Osteoblast (primary cell): ENCODE measurements at regions not wholly inside any gene's neighbourhood (a gene's known extent, or its start where the extent isn't known, plus 50 kb on each side); places are given as distances from the start of the nearest gene placed in this dataset.

ENCODE experiments used
- DNase-seq: peaks from one replicate; pipeline ENCODE4 v3.0.0; 2011; ENCODE audit warnings: low spot score, mixed read lengths; ENCODE audit not compliant: insufficient read length; ENCODE audit errors: missing footprints
- H2AFZ ChIP-seq: 2 replicates; pipeline ENCODE4 v1.6.0; 2011; ENCODE audit warnings: mild to moderate bottlenecking, low read length
- H3K27ac ChIP-seq: 2 replicates; pipeline ENCODE4 v1.5.1; 2011; ENCODE audit warnings: mild to moderate bottlenecking, low read depth, low read length, moderate library complexity
- H3K27me3 ChIP-seq: 2 replicates; pipeline ENCODE4 v1.6.0; 2012; ENCODE audit warnings: mild to moderate bottlenecking, control low read depth, inconsistent platforms, low read length, moderate library complexity; ENCODE audit not compliant: insufficient read depth
- H3K36me3 ChIP-seq: 2 replicates; pipeline ENCODE4 v1.5.1; 2011; ENCODE audit warnings: mild to moderate bottlenecking, low read length, control low read depth, moderate library complexity; ENCODE audit not compliant: insufficient read depth
- H3K4me1 ChIP-seq: 2 replicates; pipeline ENCODE4 v1.5.1; 2011; ENCODE audit warnings: mild to moderate bottlenecking, low read length, control low read depth, moderate library complexity; ENCODE audit not compliant: insufficient read depth
- H3K4me2 ChIP-seq: 2 replicates; pipeline ENCODE4 v1.6.0; 2011; ENCODE audit warnings: mild to moderate bottlenecking, low read length; ENCODE audit not compliant: insufficient read depth
- H3K4me3 ChIP-seq: fragments of 200-600 bp; sonication (generic); 3 replicates; pipeline ENCODE4 v1.5.1; 2012; ENCODE audit warnings: mild to moderate bottlenecking, low read length, inconsistent platforms; ENCODE audit not compliant: insufficient read depth
- H3K79me2 ChIP-seq: 2 replicates; pipeline ENCODE4 v1.6.0; 2012; ENCODE audit warnings: mild to moderate bottlenecking, low read length, control low read depth, inconsistent platforms; ENCODE audit not compliant: insufficient read depth
- H3K9me3 ChIP-seq: 2 replicates; pipeline ENCODE4 v1.5.1; 2011; ENCODE audit warnings: low read depth, low read length, control low read depth
- H4K20me1 ChIP-seq: 2 replicates; pipeline ENCODE4 v1.6.0; 2012; ENCODE audit warnings: mild to moderate bottlenecking, low read length, control low read depth; ENCODE audit not compliant: insufficient read depth
- TF ChIP-seq, protein P1 (sequence below): IDR thresholded peaks from 2 replicates; pipeline ENCODE4 v1.5.1; 2011; ENCODE audit warnings: mild to moderate bottlenecking, low read depth, low read length, moderate library complexity; ENCODE audit errors: extremely low read depth

GRCh38 chr22:25472382-25472781 is 92.1 kb upstream of the GRK3 start:
- no peak overlapping the region for H3K4me2 ChIP-seq
- no peaks in the 10 kb centered on the region for H3K9me3 ChIP-seq
- TF ChIP-seq, protein P1, sequence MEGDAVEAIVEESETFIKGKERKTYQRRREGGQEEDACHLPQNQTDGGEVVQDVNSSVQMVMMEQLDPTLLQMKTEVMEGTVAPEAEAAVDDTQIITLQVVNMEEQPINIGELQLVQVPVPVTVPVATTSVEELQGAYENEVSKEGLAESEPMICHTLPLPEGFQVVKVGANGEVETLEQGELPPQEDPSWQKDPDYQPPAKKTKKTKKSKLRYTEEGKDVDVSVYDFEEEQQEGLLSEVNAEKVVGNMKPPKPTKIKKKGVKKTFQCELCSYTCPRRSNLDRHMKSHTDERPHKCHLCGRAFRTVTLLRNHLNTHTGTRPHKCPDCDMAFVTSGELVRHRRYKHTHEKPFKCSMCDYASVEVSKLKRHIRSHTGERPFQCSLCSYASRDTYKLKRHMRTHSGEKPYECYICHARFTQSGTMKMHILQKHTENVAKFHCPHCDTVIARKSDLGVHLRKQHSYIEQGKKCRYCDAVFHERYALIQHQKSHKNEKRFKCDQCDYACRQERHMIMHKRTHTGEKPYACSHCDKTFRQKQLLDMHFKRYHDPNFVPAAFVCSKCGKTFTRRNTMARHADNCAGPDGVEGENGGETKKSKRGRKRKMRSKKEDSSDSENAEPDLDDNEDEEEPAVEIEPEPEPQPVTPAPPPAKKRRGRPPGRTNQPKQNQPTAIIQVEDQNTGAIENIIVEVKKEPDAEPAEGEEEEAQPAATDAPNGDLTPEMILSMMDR, result no peak
- H3K27me3 ChIP-seq, result no peaks in the 10 kb centered on the region
- H2AFZ ChIP-seq, result no peak overlapping the region
- H3K79me2 ChIP-seq, result no peaks in the 10 kb centered on the region
- H3K4me3 ChIP-seq, result no peak overlapping the region
- no peak overlapping the region for H3K27ac ChIP-seq
- no peaks in the 10 kb centered on the region for H3K4me1 ChIP-seq
- no peaks in the 10 kb centered on the region for H3K36me3 ChIP-seq
- H4K20me1 ChIP-seq, result no peaks in the 10 kb centered on the region
- no peak for DNase-seq

DNA sequence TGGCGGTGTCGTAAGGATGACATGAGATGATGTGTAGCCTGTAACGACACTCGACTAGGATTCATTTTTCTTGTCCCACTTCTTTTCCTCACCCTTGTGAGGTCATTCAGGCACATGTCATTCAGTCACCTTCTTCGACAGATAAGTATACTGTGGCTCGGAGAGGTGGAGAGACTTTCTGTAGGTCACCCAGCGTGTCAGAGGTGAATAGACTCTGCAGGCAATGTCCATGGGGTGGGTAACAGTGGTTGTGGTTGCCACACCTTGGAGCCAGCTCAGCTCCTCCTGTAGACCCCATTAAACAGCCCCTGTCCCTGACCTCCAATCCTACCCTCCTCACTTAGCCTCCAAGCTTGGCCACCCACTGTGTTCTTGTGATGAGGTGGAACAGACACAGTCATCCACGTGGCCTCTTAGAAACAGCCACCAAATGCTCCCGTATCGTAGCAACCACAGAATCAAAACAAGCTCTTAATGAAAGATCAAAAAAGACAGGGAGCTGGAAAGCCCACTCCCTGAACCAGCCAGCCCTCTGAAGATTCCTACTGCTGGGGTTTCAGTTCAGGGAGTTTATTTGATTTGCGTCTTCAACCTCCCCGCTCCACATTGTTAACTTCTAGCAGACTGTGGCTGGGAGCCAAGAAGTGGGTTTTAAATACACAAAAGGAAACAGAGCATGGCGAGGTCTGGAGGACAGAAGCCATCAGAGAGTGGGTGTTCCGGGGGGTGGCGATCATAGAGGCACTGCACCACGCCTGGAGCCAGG is 89.0 kb upstream of the GRK3 start:
- Histone ChIP-seq H3K9me3 (no peaks in the 10 kb centered on the region), H3K4me1 (no peaks in the 10 kb centered on the region), H2AFZ (no peak overlapping the region), H3K4me3 (no peak overlapping the region), H3K4me2 (no peak overlapping the region), H3K36me3 (no peaks in the 10 kb centered on the region), H3K27ac (no peak overlapping the region), H3K27me3 (no peaks in the 10 kb centered on the region), H3K79me2 (no peaks in the 10 kb centered on the region), H4K20me1 (no peaks in the 10 kb centered on the region)
- TF ChIP-seq, protein P1, result no peak
- DNase-seq, result peak; percentile 73

- Histone ChIP-seq H3K4me3 (no peak overlapping the region), H3K27ac (no peak overlapping the region), H3K79me2 (no peaks in the 10 kb centered on the region), H3K9me3 (no peaks in the 10 kb centered on the region), H3K4me2 (no peak overlapping the region), H4K20me1 (no peaks in the 10 kb centered on the region), H2AFZ (no peak overlapping the region), H3K4me1 (no peaks in the 10 kb centered on the region), H3K36me3 (peaks cover 4% of the 10 kb centered on the region), H3K27me3 (no peaks in the 10 kb centered on the region)
- TF ChIP-seq, protein P1, result no peak
- peak; percentile 47 for DNase-seq
These were observed 87.1 kb upstream of the GRK3 start for GRCh38 chr22:25477358-25477757.

DNA sequence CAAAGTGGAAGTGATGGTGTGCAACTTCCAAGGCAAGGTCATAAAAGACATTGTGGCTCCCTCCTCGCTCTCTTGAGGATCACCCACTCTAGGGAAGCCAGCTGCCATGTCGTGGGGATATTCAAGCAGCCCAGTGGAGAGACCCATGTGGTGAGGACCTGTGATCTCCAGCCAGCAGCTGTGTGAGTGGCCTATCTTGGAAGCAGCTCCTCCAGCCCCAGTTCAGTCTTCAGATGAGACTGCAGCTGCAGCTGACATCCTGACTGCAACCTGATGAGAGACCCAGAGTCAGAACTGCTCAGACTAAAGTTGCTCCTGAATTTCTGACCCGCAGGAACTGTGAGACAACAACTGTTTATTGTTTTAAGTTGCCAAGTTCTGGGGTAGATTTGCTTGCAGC is 86.4 kb upstream of the GRK3 start:
- no peak overlapping the region for H3K4me3 ChIP-seq
- no peaks in the 10 kb centered on the region for H4K20me1 ChIP-seq
- no peak overlapping the region for H3K4me2 ChIP-seq
- TF ChIP-seq, protein P1, result no peak
- DNase-seq, result no peak
- H3K9me3 ChIP-seq, result no peaks in the 10 kb centered on the region
- peaks cover 5% of the 10 kb centered on the region for H3K36me3 ChIP-seq
- H3K27ac ChIP-seq, result no peak overlapping the region
- no peaks in the 10 kb centered on the region for H3K4me1 ChIP-seq
- no peaks in the 10 kb centered on the region for H3K79me2 ChIP-seq
- no peak overlapping the region for H2AFZ ChIP-seq
- H3K27me3 ChIP-seq, result no peaks in the 10 kb centered on the region
